Adrenal gland (tissue), 5 donors: ENCODE measurements at regions not wholly inside any gene's neighbourhood (a gene's known extent, or its start where the extent isn't known, plus 50 kb on each side); places are given as distances from the start of the nearest gene placed in this dataset.

Experiments used
- POLR2A ChIP-seq, 2 donors: fragments of 450-650 bp; IDR thresholded peaks; one replicate each; pipeline ENCODE4 v1.6.1; 2017; ENCODE audit warnings: antibody characterized with exemption in 2 of 2, mild to moderate bottlenecking in 2 of 2, moderate library complexity in 1 of 2
- TF ChIP-seq, protein P1 (sequence below), 6 experiments: fragments of 450-650 bp in 4 of 6; fragments of 200-600 bp in 2 of 6; sonication (generic) in 1 of 6; IDR thresholded peaks; 1 replicate in 5 of 6; 2 replicates in 1 of 6; pipeline versions ENCODE4 v1.5.1 to v1.8.0; 2016 to 2021; ENCODE audit warnings: antibody characterized with exemption in 6 of 6, mild to moderate bottlenecking in 2 of 6, moderate library complexity in 1 of 6
- donor health status: DM: no; HTN: no; CAD: no.

DNA sequence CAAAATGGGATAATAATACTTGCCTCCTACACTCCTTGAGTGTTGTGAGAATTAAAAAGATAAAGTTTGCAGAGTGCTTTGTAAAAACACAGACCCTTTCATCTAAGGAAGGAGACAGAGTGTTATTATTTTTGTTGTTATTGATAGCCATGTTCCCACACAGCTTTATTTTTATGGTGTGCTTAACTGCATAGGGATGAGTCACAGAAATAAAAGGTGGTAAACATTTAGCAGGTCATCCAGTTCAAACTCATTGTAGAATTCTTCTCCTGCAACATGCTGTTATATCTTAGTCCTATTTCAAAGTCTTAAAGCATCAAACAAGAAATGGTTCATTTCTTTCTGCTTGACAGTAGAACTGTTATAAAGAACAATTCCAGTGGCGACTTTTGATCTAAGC lies 367.5 kb upstream of the ACTBL2 start:
- no peak for TF ChIP-seq POLR2A (IDR thresholded peaks at IDR 0.05)
- TF ChIP-seq, protein P1, sequence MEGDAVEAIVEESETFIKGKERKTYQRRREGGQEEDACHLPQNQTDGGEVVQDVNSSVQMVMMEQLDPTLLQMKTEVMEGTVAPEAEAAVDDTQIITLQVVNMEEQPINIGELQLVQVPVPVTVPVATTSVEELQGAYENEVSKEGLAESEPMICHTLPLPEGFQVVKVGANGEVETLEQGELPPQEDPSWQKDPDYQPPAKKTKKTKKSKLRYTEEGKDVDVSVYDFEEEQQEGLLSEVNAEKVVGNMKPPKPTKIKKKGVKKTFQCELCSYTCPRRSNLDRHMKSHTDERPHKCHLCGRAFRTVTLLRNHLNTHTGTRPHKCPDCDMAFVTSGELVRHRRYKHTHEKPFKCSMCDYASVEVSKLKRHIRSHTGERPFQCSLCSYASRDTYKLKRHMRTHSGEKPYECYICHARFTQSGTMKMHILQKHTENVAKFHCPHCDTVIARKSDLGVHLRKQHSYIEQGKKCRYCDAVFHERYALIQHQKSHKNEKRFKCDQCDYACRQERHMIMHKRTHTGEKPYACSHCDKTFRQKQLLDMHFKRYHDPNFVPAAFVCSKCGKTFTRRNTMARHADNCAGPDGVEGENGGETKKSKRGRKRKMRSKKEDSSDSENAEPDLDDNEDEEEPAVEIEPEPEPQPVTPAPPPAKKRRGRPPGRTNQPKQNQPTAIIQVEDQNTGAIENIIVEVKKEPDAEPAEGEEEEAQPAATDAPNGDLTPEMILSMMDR (IDR thresholded peaks at IDR 0.05) = no peak
